DMS53 (cell line): ENCODE measurements at regions not wholly inside any gene's neighbourhood (a gene's known extent, or its start where the extent isn't known, plus 50 kb on each side); places are given as distances from the start of the nearest gene placed in this dataset.
"Not testable (repeated sequence)": the region's sequence is repeated elsewhere in the genome, so short reads cannot be mapped to it uniquely, and the experiment has no call there.

Experiments
- DNase-seq: peaks from one replicate; lab custom pipeline; 2025; lab: John Stamatoyannopoulos, UW

- DNase-seq, result no peak
Measured at GRCh38 chr3:65303431-65303830, 615.6 kb upstream of the ADAMTS9 start.

- no peak for DNase-seq
Measured at GRCh38 chr3:65291448-65292125, 603.8 kb upstream of the ADAMTS9 start.

- no peak for DNase-seq
Measured at GRCh38 chr3:65288776-65289175, 601.0 kb upstream of the ADAMTS9 start.

GRCh38 chr3:65285956-65286355, 598.2 kb upstream of the ADAMTS9 start:
- DNase-seq, result no peak

- peak; percentile 59 for DNase-seq
Measured at GRCh38 chr3:65284961-65285360, 597.2 kb upstream of the ADAMTS9 start.

GRCh38 chr3:65284546-65284945, 596.7 kb upstream of the ADAMTS9 start:
- DNase-seq, result peak; percentile 64

- no peak for DNase-seq
Measured at GRCh38 chr3:65279225-65279782, 591.5 kb upstream of the ADAMTS9 start.

- DNase-seq, result no peak
Measured at GRCh38 chr3:65277798-65278197, 590.0 kb upstream of the ADAMTS9 start.

- no peak for DNase-seq
Measured at GRCh38 chr3:65276551-65276950, 588.8 kb upstream of the ADAMTS9 start.

GRCh38 chr3:65268426-65268825, 580.6 kb upstream of the ADAMTS9 start:
- DNase-seq, result peak; percentile 5

- peak; percentile 7 for DNase-seq
Measured at GRCh38 chr3:65265942-65266590, 578.3 kb upstream of the ADAMTS9 start.

- no peak for DNase-seq
Measured at GRCh38 chr3:65265511-65265910, 577.7 kb upstream of the ADAMTS9 start.

- DNase-seq, result no peak
Measured at GRCh38 chr3:65262548-65262947, 574.7 kb upstream of the ADAMTS9 start.

GRCh38 chr3:65259946-65260345, 572.1 kb upstream of the ADAMTS9 start:
- DNase-seq, result no peak

GRCh38 chr3:65252914-65253313, 565.1 kb upstream of the ADAMTS9 start:
- DNase-seq, result not testable (repeated sequence)

GRCh38 chr3:65252266-65252665, 564.5 kb upstream of the ADAMTS9 start:
- no peak for DNase-seq

- no peak for DNase-seq
Measured at GRCh38 chr3:65251375-65251774, 563.6 kb upstream of the ADAMTS9 start.

- no peak for DNase-seq
Measured at GRCh38 chr3:65246561-65246960, 558.8 kb upstream of the ADAMTS9 start.

GRCh38 chr3:65245133-65246063, 557.6 kb upstream of the ADAMTS9 start:
- peak; percentile 1 for DNase-seq

- DNase-seq, result no peak
Measured at GRCh38 chr3:65240366-65240765, 552.6 kb upstream of the ADAMTS9 start.

GRCh38 chr3:65238652-65239051, 550.9 kb upstream of the ADAMTS9 start:
- no peak for DNase-seq

GRCh38 chr3:65234499-65234898, 546.7 kb upstream of the ADAMTS9 start:
- no peak for DNase-seq
